ENCODE measurements at regions not wholly inside any gene's neighbourhood (a gene's known extent, or its start where the extent isn't known, plus 50 kb on each side); places are given as distances from the start of the nearest gene placed in this dataset.

GRCh38 chr2:190785334-190785733 is 95.3 kb upstream of the GLS start:
- no peak for DNase-seq (ENCODE audit: low spot score)

DNA sequence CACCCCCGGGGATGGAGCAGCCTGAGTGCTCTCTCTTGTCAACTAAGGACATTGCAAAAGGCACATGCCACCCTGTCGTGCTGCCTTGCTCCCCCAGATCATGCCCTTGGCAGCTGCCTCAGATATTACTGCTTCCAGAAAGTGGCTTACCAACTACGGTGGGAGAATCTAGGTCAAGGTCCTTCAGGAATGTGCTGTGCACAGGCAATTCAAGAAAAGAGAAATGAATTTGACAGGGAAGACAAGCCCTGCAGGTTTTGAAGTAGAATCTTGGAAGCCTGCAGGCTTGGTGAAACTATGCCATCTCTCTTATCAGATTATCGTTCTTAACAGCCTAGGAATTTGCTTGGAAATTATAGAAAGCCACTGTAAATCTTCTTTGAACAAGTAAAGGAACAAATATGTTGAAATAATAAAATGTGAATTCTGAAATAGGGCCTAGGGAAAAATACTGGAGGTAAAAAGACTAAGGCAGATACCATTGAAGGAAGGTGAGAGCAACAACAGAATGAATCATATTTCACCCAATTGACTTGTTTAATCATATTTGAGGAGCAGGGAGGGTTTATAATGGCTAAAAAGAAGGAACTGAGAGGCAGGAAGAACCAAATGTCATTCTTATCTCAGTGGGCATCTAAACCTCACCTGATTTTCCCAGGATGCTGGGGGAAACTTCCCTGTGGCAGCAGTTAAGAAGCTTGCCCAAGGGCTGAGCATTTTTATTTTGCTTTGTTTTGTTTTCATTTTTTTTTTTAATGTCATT is 94.0 kb upstream of the GLS start:
- no peak for DNase-seq (ENCODE audit: low spot score)

GRCh38 chr2:190787743-190788235 is 92.8 kb upstream of the GLS start:
- no peak for DNase-seq (ENCODE audit: low spot score)

DNA sequence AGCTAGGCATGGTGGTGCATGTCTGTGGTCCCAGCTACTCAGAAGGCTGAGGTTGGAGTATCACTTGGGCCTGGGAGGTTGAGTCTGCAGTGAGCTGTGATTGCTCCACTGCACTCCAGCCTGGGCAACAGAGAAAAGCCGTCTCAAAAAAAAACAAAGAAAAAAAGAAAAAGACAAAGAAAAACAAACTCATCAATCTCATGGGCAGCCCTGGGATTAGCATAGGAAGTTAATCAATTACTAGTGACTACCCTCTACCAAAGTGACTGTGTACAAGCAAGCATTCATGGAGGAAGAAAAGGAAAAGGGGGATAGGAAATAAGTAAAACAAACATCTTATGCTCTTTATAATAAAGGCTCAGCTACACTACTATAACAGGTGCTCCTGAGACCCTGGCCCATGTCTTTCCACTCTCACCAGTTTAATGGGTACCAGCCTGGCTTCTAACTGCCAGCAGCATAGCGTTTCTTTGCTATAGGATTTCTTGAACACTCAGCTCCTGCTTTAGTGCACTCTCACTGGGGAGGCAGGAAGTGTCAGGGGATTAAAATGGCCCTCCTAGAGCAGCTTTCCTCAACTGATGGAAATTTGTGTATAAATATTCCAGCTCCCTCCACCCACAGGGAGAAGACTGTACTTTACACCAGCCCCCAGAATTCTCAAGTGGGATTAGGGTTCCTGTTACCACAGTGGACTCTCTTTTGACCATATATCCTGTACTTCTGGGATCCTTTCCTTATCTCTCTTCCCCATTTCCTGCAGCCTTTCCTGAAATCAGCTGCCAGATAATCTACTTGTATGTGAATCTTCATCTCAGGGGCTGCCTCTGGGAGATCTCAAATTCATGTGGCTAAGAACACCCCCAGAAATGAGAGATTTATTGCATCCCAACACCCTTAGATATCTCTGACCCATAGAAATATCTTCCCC is 91.3 kb upstream of the GLS start:
- DNase-seq (ENCODE audit: low spot score) = no peak

DNA sequence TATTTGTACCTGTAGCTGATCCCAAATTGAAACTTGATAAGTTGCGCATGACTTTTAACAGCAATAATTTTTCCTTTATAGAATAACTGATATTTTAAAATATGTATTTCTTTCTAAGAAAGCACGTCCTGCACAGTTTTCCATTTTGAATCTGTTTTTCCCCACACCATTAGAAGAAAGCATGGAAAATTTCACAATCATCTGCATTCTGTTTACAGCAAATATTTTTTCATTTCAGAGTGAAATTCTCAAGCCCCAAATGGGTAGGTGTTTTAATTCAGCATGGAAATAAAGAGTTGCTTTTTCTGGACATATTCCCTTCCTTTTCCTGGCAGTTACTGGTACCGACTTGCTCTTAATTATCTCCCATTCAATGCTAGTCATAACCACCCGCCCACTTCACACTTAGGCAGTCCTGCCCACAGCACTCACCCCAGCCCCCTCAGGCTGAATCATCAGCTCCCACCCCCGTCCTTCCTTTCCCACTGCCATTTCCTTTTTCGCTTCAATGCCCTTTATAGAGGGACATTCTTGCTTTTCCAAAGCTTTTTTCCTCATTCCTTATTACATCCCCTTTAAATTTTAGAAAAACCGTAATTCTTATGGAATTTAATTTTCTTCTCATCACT is 89.2 kb upstream of the GLS start:
- no peak for DNase-seq (ENCODE audit: low spot score)

- no peak for DNase-seq (ENCODE audit: low spot score)
These were observed 88.5 kb upstream of the GLS start for GRCh38 chr2:190791976-190792575.

GRCh38 chr2:190792956-190793888 is 87.4 kb upstream of the GLS start:
- DNase-seq (ENCODE audit: low spot score) = no peak

- DNase-seq (ENCODE audit: low spot score) = no peak
These were observed 86.2 kb upstream of the GLS start for GRCh38 chr2:190794377-190794776.

DNA sequence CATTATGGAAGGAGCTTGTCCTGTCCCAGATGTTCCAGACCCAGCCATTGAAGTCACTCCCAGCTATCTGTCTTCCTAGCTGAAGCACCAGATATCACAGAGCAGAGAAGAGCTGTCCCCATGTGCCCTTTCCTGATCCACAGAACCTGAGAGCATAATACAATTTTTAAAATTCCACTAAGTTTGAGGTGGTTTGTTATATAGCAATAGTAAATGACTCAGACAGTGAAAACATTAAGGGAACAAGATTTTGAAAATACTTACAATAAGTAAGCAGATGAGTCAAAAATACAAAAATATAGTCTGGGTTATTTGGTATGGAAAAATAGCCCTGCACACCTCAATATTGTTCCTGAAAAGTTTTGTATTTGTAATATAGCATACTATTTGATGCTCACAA is 85.8 kb upstream of the GLS start:
- no peak for DNase-seq (ENCODE audit: low spot score)

- no peak for DNase-seq (ENCODE audit: low spot score)
These were observed 84.9 kb upstream of the GLS start for GRCh38 chr2:190795686-190796085.

DNA sequence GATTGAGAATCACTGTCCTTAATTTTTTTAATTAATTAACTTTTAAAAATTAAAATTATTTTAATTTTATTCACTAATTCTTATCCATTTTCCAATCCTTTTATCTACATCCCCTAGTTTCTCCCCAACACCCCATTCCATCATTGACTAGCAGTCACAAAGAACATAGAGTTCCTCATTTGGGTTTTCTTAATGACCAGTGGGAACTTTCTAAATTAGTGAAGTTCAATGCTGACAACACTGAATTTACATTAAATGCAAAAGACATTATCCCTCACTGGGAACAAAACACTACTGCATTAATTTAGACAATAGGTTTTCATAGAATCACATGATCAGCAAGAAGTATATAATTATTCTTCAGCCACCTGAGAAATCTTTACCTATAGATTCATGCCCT is 80.6 kb upstream of the GLS start:
- DNase-seq (ENCODE audit: low spot score) = no peak

- DNase-seq (ENCODE audit: low spot score) = no peak
These were observed 80.1 kb upstream of the GLS start for GRCh38 chr2:190800528-190800927.

GRCh38 chr2:190802129-190802528 is 78.5 kb upstream of the GLS start:
- no peak for DNase-seq (ENCODE audit: low spot score)

GRCh38 chr2:190802626-190803209 is 77.9 kb upstream of the GLS start:
- DNase-seq (ENCODE audit: low spot score) = no peak

- DNase-seq (ENCODE audit: low spot score) = no peak
These were observed 76.3 kb upstream of the GLS start for GRCh38 chr2:190804182-190804795.

GRCh38 chr2:190805126-190805525 is 75.5 kb upstream of the GLS start:
- no peak for DNase-seq (ENCODE audit: low spot score)

GRCh38 chr2:190805843-190806242 is 74.8 kb upstream of the GLS start:
- DNase-seq (ENCODE audit: low spot score) = no peak

- DNase-seq (ENCODE audit: low spot score) = no peak
These were observed 72.7 kb upstream of the GLS start for GRCh38 chr2:190807886-190808285.

GRCh38 chr2:190809139-190809764 is 71.4 kb upstream of the GLS start:
- no peak for DNase-seq (ENCODE audit: low spot score)

All from HuH-7.5 (cell line).